K562 (cell line): ENCODE measurements at regions not wholly inside any gene's neighbourhood (a gene's known extent, or its start where the extent isn't known, plus 50 kb on each side); places are given as distances from the start of the nearest gene placed in this dataset.

ENCODE experiments used
- ATAC-seq: fragments of 200-7000 bp; cut with Tn5 transposase; 3 replicates; pipeline ENCODE4 v1.9.1; 2020; ENCODE audit warnings: moderate library complexity
- BruUV-seq: library from RNA; stranded (reverse); fragments of 400-500 nt; replicated peaks from 2 replicates; lab custom pipeline; 2021; lab: Mats Ljungman, UMichigan
- CTCF ChIA-PET: fragments of 300-600 bp; formaldehyde crosslinking; extraction: SDS; loops from one replicate; lab custom pipeline; 2021; ENCODE audit warnings: low intra/inter-chr PET ratio; lab: Yijun Ruan, JAX
- POLR2A ChIA-PET: fragments of 300-600, 350-650 bp; sonication (Branson Sonifier 250); formaldehyde crosslinking; extraction: SDS; loops from one replicate; lab custom pipeline; 2021; ENCODE audit warnings: antibody characterized with exemption, inconsistent platforms; lab: Yijun Ruan, JAX
- DNase-seq, 4 experiments: peaks; one replicate each; pipeline versions ENCODE4 v3.0.0 to v3.0.0-alpha.2; 2011 to 2018; ENCODE audit warnings: low spot score in 3 of 4, mixed read lengths in 3 of 4; ENCODE audit errors: extremely low read depth in 1 of 4
- FAIRE-seq: peaks from 2 replicates; lab custom pipeline; 2011; peaks lifted over from hg19 to GRCh38; lab: Jason Lieb, UNC
- H2AFZ ChIP-seq: 2 replicates; pipeline ENCODE4 v1.6.0; 2011; ENCODE audit warnings: low read depth, low read length, control low read depth, inconsistent platforms
- H3K27ac ChIP-seq: fragments of 200-600 bp; 3 replicates; pipeline ENCODE4 v1.8.0; 2011; ENCODE audit warnings: low read depth, mild to moderate bottlenecking, control low read depth, inconsistent platforms, low read length, moderate library complexity, mixed read lengths; ENCODE audit errors: extremely low read depth
- H3K27me3 ChIP-seq, 2 experiments: fragments of 300-600 bp in 1 of 2; 2 replicates in 1 of 2; 3 replicates in 1 of 2; pipeline versions ENCODE4 v1.6.0 to v1.8.0; 2011; ENCODE audit warnings: inconsistent platforms in 2 of 2, low read length in 2 of 2, mild to moderate bottlenecking in 1 of 2, mixed read lengths in 1 of 2, moderate library complexity in 1 of 2; ENCODE audit not compliant: control insufficient read depth in 2 of 2, insufficient read depth in 2 of 2
- H3K36me3 ChIP-seq: fragments of 300-600 bp; 3 replicates; pipeline ENCODE4 v1.8.0; 2011; ENCODE audit warnings: mild to moderate bottlenecking, low read length, inconsistent platforms; ENCODE audit not compliant: control insufficient read depth, insufficient read depth
- H3K4me1 ChIP-seq, 2 experiments: fragments of 200-600 bp in 1 of 2; replicated peaks in 1 of 2; 2 replicates in 1 of 2; 3 replicates in 1 of 2; pipeline versions ENCODE4 v1.5.1 to v1.8.0; 2011; ENCODE audit warnings: inconsistent platforms in 2 of 2, low read length in 2 of 2, mild to moderate bottlenecking in 1 of 2, mixed read lengths in 1 of 2, moderate library complexity in 1 of 2; ENCODE audit not compliant: control insufficient read depth in 2 of 2, insufficient read depth in 2 of 2
- H3K4me2 ChIP-seq: 2 replicates; pipeline ENCODE4 v1.6.1; 2011; ENCODE audit warnings: low read length, control low read depth, inconsistent platforms, mixed read lengths; ENCODE audit not compliant: insufficient read depth
- H3K4me3 ChIP-seq: fragments of 200-600 bp; sonication (generic), shearing (Covaris generic); 2 replicates; pipeline ENCODE4 v1.5.1; 2016; ENCODE audit warnings: control low read depth, inconsistent platforms
- H3K79me2 ChIP-seq: fragments of 200-600 bp; 3 replicates; pipeline ENCODE4 v1.8.0; 2011; ENCODE audit warnings: low read length, inconsistent platforms; ENCODE audit not compliant: control insufficient read depth, insufficient read depth
- H3K9ac ChIP-seq, 2 experiments: 2 replicates each; pipeline versions ENCODE4 v1.6.0 to v1.6.1; 2011; ENCODE audit warnings: low read depth in 2 of 2, low read length in 2 of 2, control low read depth in 1 of 2, inconsistent platforms in 1 of 2, mild to moderate bottlenecking in 1 of 2, mixed read lengths in 1 of 2; ENCODE audit not compliant: insufficient read depth in 1 of 2
- H3K9me1 ChIP-seq: one replicate; pipeline ENCODE4 v1.6.0; 2011; ENCODE audit warnings: inconsistent platforms, mild to moderate bottlenecking, low read length, moderate library complexity; ENCODE audit not compliant: control insufficient read depth, insufficient read depth
- H3K9me3 ChIP-seq: replicated peaks from 2 replicates; pipeline ENCODE4 v1.5.1; 2011; ENCODE audit warnings: low read depth, low read length, inconsistent platforms; ENCODE audit not compliant: control insufficient read depth, insufficient read depth
- H4K20me1 ChIP-seq: replicated peaks from 2 replicates; pipeline ENCODE4 v1.6.1; 2011; ENCODE audit warnings: low read length, inconsistent platforms, mixed read lengths; ENCODE audit not compliant: control insufficient read depth, insufficient read depth
- EWSR1 ChIP-seq: fragments of 450-650 bp; IDR thresholded peaks from 2 replicates; pipeline ENCODE4 v1.6.1; 2018; ENCODE audit warnings: borderline replicate concordance, mild to moderate bottlenecking, low read depth, moderate library complexity; ENCODE audit not compliant: partially characterized antibody
- FOS ChIP-seq: IDR thresholded peaks from 3 replicates; pipeline ENCODE4 v1.6.1; 2011; ENCODE audit not compliant: insufficient read length; ENCODE audit errors: extremely low read depth
- KAT8 ChIP-seq: fragments of 450-650 bp; IDR thresholded peaks from 2 replicates; pipeline ENCODE4 v1.6.1; 2016; ENCODE audit warnings: low read depth, mild to moderate bottlenecking
- NCOA6 ChIP-seq: fragments of 450-650 bp; IDR thresholded peaks from 2 replicates; pipeline ENCODE4 v1.6.1; 2017; ENCODE audit warnings: mild to moderate bottlenecking
- POLR2G ChIP-seq: fragments of 200-400 bp; formaldehyde crosslinking; IDR thresholded peaks from 2 replicates; pipeline ENCODE4 v1.6.1; 2017; ENCODE audit warnings: low read depth, mild to moderate bottlenecking, antibody characterized with exemption, low read length, moderate library complexity
- POLR2H ChIP-seq: IDR thresholded peaks from 2 replicates; pipeline ENCODE4 v1.6.1; 2016; ENCODE audit warnings: missing genetic modification characterization, low read depth, mild to moderate bottlenecking, control low read depth, missing compliant biosample characterization, moderate library complexity
- SLC30A9 ChIP-seq: fragments of 250-450 bp; sonication (Bioruptor Pico); IDR thresholded peaks from 2 replicates; pipeline ENCODE4 v1.8.0; 2022; ENCODE audit warnings: mild to moderate bottlenecking, moderate library complexity
- ZNF197 ChIP-seq: fragments of 200-800 bp; sonication (Bioruptor generic); IDR thresholded peaks from 2 replicates; pipeline ENCODE4 v1.6.1; 2016; ENCODE audit warnings: low read depth, missing genetic modification characterization, missing compliant biosample characterization
- ZNF444 ChIP-seq: fragments of 250-450 bp; sonication (Bioruptor Pico); IDR thresholded peaks from 2 replicates; pipeline ENCODE4 v1.4.0; 2020; ENCODE audit warnings: mild to moderate bottlenecking, moderate library complexity
- WGBS: fragments of 100-300 bp; shearing (Covaris generic); methylation state at CpG from one replicate; pipeline ENCODE4 v1.1.6; 2016; ENCODE audit warnings: low coverage, mixed read lengths; ENCODE audit not compliant: insufficient coverage; ENCODE audit errors: missing lambda C conversion rate; 5-methylcytosine and 5-hydroxymethylcytosine counted together
- in situ Hi-C: fragments of 300-500 bp; cut with MboI; formaldehyde crosslinking; loops from 4 replicates; pipeline ENCODE4 v1.15.0; 2018; ENCODE audit warnings: inconsistent platforms, mixed read lengths
- intact Hi-C: fragments of 100-400 bp; cut with micrococcal nuclease; formaldehyde crosslinking; loops from 2 replicates; pipeline ENCODE4 v1.14.2; 2022
- TF ChIP-seq, protein P1 (sequence below): sonication (generic); formaldehyde crosslinking; IDR thresholded peaks from 2 replicates; pipeline ENCODE4 v1.8.0; 2022; ENCODE audit warnings: mild to moderate bottlenecking, low read depth, missing genetic modification reagents

DNA sequence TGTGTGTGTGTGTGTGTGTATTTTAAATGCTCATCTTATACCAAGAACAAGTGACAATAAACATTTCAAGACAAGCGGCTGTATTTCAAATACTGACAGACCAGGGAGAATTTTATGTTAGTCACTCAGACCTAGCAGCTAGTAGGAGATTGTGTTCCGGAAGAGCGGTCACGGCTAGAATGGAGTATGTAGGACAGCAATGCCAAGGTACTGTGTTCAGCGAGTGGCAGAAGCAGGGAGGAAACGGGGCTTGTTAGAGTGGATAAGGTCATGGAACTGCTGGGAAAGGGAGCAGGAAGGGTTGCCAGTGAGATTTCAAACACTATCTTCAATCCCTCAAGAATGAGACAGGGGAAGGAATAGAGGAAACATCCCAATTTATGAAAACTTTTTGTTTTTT lies 260.5 kb upstream of the PITRM1 start:
- H3K27ac ChIP-seq = no peak overlapping the region
- H3K4me1 ChIP-seq = no peaks in the 10 kb centered on the region
- no peak for ATAC-seq
- in situ Hi-C loops (no loop called here), intact Hi-C loops (no loop called here)
- H3K4me3 ChIP-seq = no peak overlapping the region
- H3K9ac ChIP-seq = no peak overlapping the region
- peaks cover 4 to 13% of the 10 kb centered on the region in 2 experiments; a peak in 3 of 5 replicates for H3K27me3 ChIP-seq
- no peaks in the 10 kb centered on the region for H4K20me1 ChIP-seq
- CTCF ChIA-PET = no interaction called here
- POLR2A ChIA-PET = no interaction called here
- H3K36me3 ChIP-seq = no peaks in the 10 kb centered on the region
- no peak for TF ChIP-seq ZNF197 (CRISPR knock-in tag)
- TF ChIP-seq POLR2G = no peak
- no peak for TF ChIP-seq KAT8
- no peak for TF ChIP-seq ZNF444 (CRISPR knock-in tag)
- TF ChIP-seq, protein P1, sequence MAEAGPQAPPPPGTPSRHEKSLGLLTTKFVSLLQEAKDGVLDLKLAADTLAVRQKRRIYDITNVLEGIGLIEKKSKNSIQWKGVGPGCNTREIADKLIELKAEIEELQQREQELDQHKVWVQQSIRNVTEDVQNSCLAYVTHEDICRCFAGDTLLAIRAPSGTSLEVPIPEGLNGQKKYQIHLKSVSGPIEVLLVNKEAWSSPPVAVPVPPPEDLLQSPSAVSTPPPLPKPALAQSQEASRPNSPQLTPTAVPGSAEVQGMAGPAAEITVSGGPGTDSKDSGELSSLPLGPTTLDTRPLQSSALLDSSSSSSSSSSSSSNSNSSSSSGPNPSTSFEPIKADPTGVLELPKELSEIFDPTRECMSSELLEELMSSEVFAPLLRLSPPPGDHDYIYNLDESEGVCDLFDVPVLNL (CRISPR knock-in tag) = no peak
- TF ChIP-seq SLC30A9 = no peak
- no peak for TF ChIP-seq FOS
- TF ChIP-seq POLR2H (tag) = no peak
- TF ChIP-seq EWSR1 = no peak
- no peak for TF ChIP-seq NCOA6
- no peak overlapping the region for H2AFZ ChIP-seq
- WGBS = 25% methylated on average over 6 of the region's 6 CpGs
- H3K9me3 ChIP-seq = no peaks in the 10 kb centered on the region
- FAIRE-seq = no peak
- H3K9me1 ChIP-seq = no peaks in the 10 kb centered on the region
- no peak overlapping the region for H3K4me2 ChIP-seq
- BruUV-seq = no TSS peak
- no peaks in the 10 kb centered on the region for H3K79me2 ChIP-seq
- DNase-seq = no peak
